ENCODE measurements at regions not wholly inside any gene's neighbourhood (a gene's known extent, or its start where the extent isn't known, plus 50 kb on each side); places are given as distances from the start of the nearest gene placed in this dataset.

DNA sequence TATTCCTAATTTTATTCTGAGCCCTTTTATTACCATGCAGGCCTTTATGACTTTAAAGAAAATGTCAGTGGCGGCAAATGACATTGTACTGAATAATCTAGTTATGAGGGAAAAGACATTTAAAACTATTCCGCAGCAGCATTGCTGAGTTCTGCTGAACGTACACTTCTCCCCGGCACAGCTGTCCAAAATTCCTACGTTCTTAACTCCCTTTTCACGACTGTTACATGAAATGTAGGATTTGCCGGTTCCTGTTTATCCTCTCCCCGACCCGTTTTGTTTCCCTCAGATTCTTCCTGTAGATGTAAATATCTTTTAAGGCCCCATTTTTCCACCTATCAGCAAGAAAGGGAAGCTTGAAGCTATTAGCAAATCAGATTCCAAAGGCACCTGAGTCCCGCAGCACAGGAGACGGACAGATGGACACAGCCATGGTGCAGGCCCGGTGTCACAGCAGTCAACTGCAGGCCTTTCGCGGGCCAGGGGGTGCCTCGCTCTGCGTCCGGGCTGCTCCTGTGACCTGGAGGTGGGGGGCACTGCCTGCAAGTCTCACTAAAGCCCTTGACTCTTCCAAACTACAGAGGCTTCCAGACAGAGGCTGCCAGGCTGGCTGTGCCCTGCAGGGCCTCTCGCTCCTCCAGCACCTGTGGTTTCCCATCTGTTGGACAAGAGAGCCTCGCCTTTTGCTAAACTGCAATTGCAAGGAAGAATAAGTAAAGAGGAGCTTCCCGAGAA is 485.0 kb upstream of the MGMT start:
- TF ChIP-seq POLR2AphosphoS2 (IDR thresholded peaks at IDR 0.05; ENCODE audit: low read length), result no peak
- TF ChIP-seq MXI1 (IDR thresholded peaks at IDR 0.05; ENCODE audit: low read depth, low read length), result no peak
- no peak for TF ChIP-seq ZNF311 (CRISPR knock-in tag; IDR thresholded peaks at IDR 0.05)
- TF ChIP-seq, protein P1, sequence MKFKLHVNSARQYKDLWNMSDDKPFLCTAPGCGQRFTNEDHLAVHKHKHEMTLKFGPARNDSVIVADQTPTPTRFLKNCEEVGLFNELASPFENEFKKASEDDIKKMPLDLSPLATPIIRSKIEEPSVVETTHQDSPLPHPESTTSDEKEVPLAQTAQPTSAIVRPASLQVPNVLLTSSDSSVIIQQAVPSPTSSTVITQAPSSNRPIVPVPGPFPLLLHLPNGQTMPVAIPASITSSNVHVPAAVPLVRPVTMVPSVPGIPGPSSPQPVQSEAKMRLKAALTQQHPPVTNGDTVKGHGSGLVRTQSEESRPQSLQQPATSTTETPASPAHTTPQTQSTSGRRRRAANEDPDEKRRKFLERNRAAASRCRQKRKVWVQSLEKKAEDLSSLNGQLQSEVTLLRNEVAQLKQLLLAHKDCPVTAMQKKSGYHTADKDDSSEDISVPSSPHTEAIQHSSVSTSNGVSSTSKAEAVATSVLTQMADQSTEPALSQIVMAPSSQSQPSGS (CRISPR knock-in tag; IDR thresholded peaks at IDR 0.05), result no peak
- no peak for TF ChIP-seq CTCF (IDR thresholded peaks at IDR 0.05 in 2 of 3, conservative IDR thresholded peaks at IDR 0.05 in 1 of 3; ENCODE audit: insufficient read depth in 2 of 3, low read depth in 1 of 3, low read length in 3 of 3)
- no peak for TF ChIP-seq RCOR1 (IDR thresholded peaks at IDR 0.05; ENCODE audit: borderline replicate concordance in 1 of 2, low read depth in 2 of 2, low read length in 2 of 2)

Measured in K562 (cell line).